SH-SY5Y (cell line): ENCODE measurements at regions not wholly inside any gene's neighbourhood (a gene's known extent, or its start where the extent isn't known, plus 50 kb on each side); places are given as distances from the start of the nearest gene placed in this dataset.

Source experiments
- GATA2 ChIP-seq: IDR thresholded peaks from 2 replicates; pipeline ENCODE4 v1.6.1; 2011; ENCODE audit warnings: mild to moderate bottlenecking, low read depth, low read length
- GATA3 ChIP-seq: IDR thresholded peaks from 2 replicates; pipeline ENCODE4 v1.6.1; 2011; ENCODE audit warnings: low read depth, mild to moderate bottlenecking, low read length, moderate library complexity

DNA sequence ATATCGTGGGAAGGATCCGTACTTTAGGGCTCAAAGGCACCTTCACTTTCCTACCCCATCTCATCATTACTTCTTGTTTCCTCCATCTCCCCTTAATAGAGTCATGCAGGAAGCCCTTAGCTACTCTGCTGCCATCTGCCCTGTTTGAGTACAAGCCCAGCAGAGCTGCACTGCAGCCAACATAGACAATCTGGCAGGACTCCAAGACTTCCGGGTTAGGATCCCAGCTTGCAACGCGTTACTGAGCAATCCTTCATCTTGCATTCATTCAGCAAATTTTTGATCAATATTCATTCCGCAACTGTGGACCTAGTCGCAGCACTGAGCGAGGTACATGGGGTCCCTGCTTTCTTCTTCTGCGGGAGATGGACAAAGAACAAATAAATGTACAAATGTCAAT lies 344.9 kb downstream of the BCOR start:
- no peak for TF ChIP-seq GATA3
- no peak for TF ChIP-seq GATA2
